ENCODE measurements at regions not wholly inside any gene's neighbourhood (a gene's known extent, or its start where the extent isn't known, plus 50 kb on each side); places are given as distances from the start of the nearest gene placed in this dataset.

DNA sequence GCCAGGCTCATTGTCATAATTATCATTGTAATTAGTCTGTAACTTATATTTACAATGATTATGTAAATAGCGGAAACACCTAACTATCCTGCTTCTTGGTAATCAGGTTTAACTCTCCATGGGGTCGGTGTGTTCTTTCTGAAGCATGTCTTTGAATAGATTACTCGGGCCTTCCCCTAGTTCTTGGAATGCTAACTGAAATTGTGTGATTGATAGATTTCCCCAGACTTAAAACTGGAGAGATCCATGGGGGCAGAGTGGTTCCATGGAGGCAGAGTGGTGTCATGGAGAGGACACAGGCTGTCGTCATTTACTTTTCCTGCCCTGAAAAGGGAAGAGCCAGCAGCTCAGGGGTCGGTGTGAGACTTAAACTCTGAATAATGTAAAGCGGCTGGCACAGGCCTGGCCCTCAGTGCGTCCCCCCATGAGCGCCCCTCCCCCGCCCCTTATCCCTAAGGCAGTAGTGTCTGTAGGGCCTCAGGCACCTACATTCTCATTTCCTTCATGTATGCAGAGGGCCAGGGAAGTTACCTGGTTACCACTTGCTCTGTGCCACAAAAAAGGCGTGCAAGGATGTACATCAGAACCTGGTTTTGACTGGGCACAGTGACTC, 225.1 kb downstream of the TM9SF2 start:
- H3K4me2 ChIP-seq (replicated peaks; ENCODE audit: extremely low read depth, low read length, poor library complexity, severe bottlenecking) = no peak overlapping the region
- H3K36me3 Mint-ChIP-seq = no peaks in the 10 kb centered on the region
- no peaks in the 10 kb centered on the region for H3K36me3 ChIP-seq (replicated peaks in 1 of 2; ENCODE audit: control insufficient read depth in 1 of 2, insufficient read depth in 2 of 2, low read length in 2 of 2)
- DNase-seq = no peak
- intact Hi-C loops (cut with micrococcal nuclease) = no loop called here
- H2AFZ ChIP-seq (ENCODE audit: insufficient read depth, low read depth, low read length, poor library complexity, severe bottlenecking) = no peak overlapping the region
- H3K9me3 Mint-ChIP-seq = no peaks in the 10 kb centered on the region
- no peak overlapping the region for H3K4me3 ChIP-seq (replicated peaks in 1 of 3; ENCODE audit: low read depth in 2 of 3, low read length in 3 of 3)
- no peak overlapping the region for H3K27ac Mint-ChIP-seq
- H3K27ac ChIP-seq (ENCODE audit: low read depth in 1 of 2, low read length in 2 of 2) = no peak overlapping the region
- H3K27me3 Mint-ChIP-seq (ENCODE audit: low read depth in 3 of 3) = peaks cover 0 to 4% (median 0%) of the 10 kb centered on the region in 3 donors
- H3K27me3 ChIP-seq (ENCODE audit: control insufficient read depth in 2 of 2, insufficient read depth in 2 of 2, low read length in 2 of 2) = no peaks in the 10 kb centered on the region
- TF ChIP-seq, protein P1, sequence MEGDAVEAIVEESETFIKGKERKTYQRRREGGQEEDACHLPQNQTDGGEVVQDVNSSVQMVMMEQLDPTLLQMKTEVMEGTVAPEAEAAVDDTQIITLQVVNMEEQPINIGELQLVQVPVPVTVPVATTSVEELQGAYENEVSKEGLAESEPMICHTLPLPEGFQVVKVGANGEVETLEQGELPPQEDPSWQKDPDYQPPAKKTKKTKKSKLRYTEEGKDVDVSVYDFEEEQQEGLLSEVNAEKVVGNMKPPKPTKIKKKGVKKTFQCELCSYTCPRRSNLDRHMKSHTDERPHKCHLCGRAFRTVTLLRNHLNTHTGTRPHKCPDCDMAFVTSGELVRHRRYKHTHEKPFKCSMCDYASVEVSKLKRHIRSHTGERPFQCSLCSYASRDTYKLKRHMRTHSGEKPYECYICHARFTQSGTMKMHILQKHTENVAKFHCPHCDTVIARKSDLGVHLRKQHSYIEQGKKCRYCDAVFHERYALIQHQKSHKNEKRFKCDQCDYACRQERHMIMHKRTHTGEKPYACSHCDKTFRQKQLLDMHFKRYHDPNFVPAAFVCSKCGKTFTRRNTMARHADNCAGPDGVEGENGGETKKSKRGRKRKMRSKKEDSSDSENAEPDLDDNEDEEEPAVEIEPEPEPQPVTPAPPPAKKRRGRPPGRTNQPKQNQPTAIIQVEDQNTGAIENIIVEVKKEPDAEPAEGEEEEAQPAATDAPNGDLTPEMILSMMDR (IDR thresholded peaks at IDR 0.05) = no peak
- H3K4me1 Mint-ChIP-seq = peaks cover 8% of the 10 kb centered on the region
- peaks cover 0 to 6% of the 10 kb centered on the region in 2 donors for H3K4me1 ChIP-seq (ENCODE audit: control insufficient read depth in 1 of 2, insufficient read depth in 2 of 2, low read length in 2 of 2)
- no peaks in the 10 kb centered on the region for H3K79me2 ChIP-seq (ENCODE audit: insufficient read depth, low read length)
- WGBS (ENCODE audit: insufficient coverage) = 87% methylated on average over 5 of the region's 10 CpGs
- H3K9me3 ChIP-seq (replicated peaks in 1 of 2; ENCODE audit: control insufficient read depth in 1 of 2, insufficient read depth in 1 of 2, low read length in 2 of 2) = no peaks in the 10 kb centered on the region
- H3K4me3 Mint-ChIP-seq = no peak overlapping the region
- no peak overlapping the region for H3K9ac ChIP-seq (ENCODE audit: insufficient read depth, low read length, poor library complexity, severe bottlenecking)
- H4K20me1 ChIP-seq (ENCODE audit: insufficient read depth, low read length) = no peaks in the 10 kb centered on the region

DNA sequence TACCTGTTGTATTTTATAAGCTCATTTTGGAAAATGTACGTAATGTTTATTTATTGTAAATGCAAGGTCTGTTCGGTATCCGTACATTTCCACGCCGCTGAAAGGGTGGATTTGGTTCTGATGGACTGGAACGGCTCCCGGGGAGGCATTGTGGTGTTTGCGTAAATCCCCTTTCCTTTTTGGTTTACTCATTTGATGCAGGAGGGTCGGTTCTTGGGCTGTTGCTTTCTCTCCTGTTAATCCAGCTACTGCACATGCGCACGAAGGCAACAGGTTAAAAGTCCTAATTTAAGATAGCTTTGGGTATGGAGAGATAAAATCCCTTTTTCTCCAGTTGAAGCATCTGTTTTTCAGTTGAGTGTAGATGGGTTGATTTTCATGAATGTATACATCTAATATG, 224.4 kb downstream of the TM9SF2 start:
- Histone ChIP-seq H3K4me3 (replicated peaks in 1 of 3; ENCODE audit: low read depth in 2 of 3, low read length in 3 of 3) (no peak overlapping the region), H3K4me2 (replicated peaks; ENCODE audit: extremely low read depth, low read length, poor library complexity, severe bottlenecking) (no peak overlapping the region), H3K9ac (ENCODE audit: insufficient read depth, low read length, poor library complexity, severe bottlenecking) (no peak overlapping the region), H3K27ac (ENCODE audit: low read depth in 1 of 2, low read length in 2 of 2) (no peak overlapping the region), H3K4me1 (ENCODE audit: control insufficient read depth in 1 of 2, insufficient read depth in 2 of 2, low read length in 2 of 2) (peaks cover 0 to 6% of the 10 kb centered on the region in 2 donors), H2AFZ (ENCODE audit: insufficient read depth, low read depth, low read length, poor library complexity, severe bottlenecking) (no peak overlapping the region), H3K79me2 (ENCODE audit: insufficient read depth, low read length) (no peaks in the 10 kb centered on the region), H3K36me3 (replicated peaks in 1 of 2; ENCODE audit: control insufficient read depth in 1 of 2, insufficient read depth in 2 of 2, low read length in 2 of 2) (no peaks in the 10 kb centered on the region), H3K9me3 (replicated peaks in 1 of 2; ENCODE audit: control insufficient read depth in 1 of 2, insufficient read depth in 1 of 2, low read length in 2 of 2) (no peaks in the 10 kb centered on the region), H4K20me1 (ENCODE audit: insufficient read depth, low read length) (no peaks in the 10 kb centered on the region), H3K27me3 (ENCODE audit: control insufficient read depth in 2 of 2, insufficient read depth in 2 of 2, low read length in 2 of 2) (no peaks in the 10 kb centered on the region)
- intact Hi-C loops (cut with micrococcal nuclease) = no loop called here
- no peaks in the 10 kb centered on the region for H3K36me3 Mint-ChIP-seq
- no peak for DNase-seq
- no peak overlapping the region for H3K4me3 Mint-ChIP-seq
- H3K27me3 Mint-ChIP-seq (ENCODE audit: low read depth in 3 of 3) = peaks cover 0 to 4% (median 1%) of the 10 kb centered on the region in 3 donors
- 100% methylated on average over 3 of the region's 11 CpGs for WGBS (ENCODE audit: insufficient coverage)
- H3K9me3 Mint-ChIP-seq = no peaks in the 10 kb centered on the region
- H3K4me1 Mint-ChIP-seq = peaks cover 8% of the 10 kb centered on the region
- TF ChIP-seq, protein P1 (IDR thresholded peaks at IDR 0.05) = no peak
- H3K27ac Mint-ChIP-seq = no peak overlapping the region
